Esophagus squamous epithelium (tissue), 4 donors: ENCODE measurements at regions not wholly inside any gene's neighbourhood (a gene's known extent, or its start where the extent isn't known, plus 50 kb on each side); places are given as distances from the start of the nearest gene placed in this dataset.

Experiments used
- POLR2A ChIP-seq, 4 donors: fragments of 450-650 bp; IDR thresholded peaks; one replicate each; pipeline ENCODE4 v1.6.1; 2017; ENCODE audit warnings: antibody characterized with exemption in 4 of 4, mild to moderate bottlenecking in 4 of 4, moderate library complexity in 3 of 4
- TF ChIP-seq, protein P1 (sequence below), 6 experiments: fragments of 450-650 bp in 4 of 6; fragments of 200-600 bp in 2 of 6; sonication (generic) in 2 of 6; IDR thresholded peaks; one replicate each; pipeline ENCODE4 v1.5.1; 2016 to 2019; ENCODE audit warnings: antibody characterized with exemption in 6 of 6, mild to moderate bottlenecking in 4 of 6, moderate library complexity in 4 of 6

- TF ChIP-seq, protein P1, sequence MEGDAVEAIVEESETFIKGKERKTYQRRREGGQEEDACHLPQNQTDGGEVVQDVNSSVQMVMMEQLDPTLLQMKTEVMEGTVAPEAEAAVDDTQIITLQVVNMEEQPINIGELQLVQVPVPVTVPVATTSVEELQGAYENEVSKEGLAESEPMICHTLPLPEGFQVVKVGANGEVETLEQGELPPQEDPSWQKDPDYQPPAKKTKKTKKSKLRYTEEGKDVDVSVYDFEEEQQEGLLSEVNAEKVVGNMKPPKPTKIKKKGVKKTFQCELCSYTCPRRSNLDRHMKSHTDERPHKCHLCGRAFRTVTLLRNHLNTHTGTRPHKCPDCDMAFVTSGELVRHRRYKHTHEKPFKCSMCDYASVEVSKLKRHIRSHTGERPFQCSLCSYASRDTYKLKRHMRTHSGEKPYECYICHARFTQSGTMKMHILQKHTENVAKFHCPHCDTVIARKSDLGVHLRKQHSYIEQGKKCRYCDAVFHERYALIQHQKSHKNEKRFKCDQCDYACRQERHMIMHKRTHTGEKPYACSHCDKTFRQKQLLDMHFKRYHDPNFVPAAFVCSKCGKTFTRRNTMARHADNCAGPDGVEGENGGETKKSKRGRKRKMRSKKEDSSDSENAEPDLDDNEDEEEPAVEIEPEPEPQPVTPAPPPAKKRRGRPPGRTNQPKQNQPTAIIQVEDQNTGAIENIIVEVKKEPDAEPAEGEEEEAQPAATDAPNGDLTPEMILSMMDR (IDR thresholded peaks at IDR 0.05): no peak
- no peak for TF ChIP-seq POLR2A (IDR thresholded peaks at IDR 0.05)
These were observed 521.9 kb downstream of the TLE4 start for GRCh38 chr9:80093695-80094094.
